Osteocyte (in vitro differentiated cells): ENCODE measurements at regions not wholly inside any gene's neighbourhood (a gene's known extent, or its start where the extent isn't known, plus 50 kb on each side); places are given as distances from the start of the nearest gene placed in this dataset.

Experiments
- DNase-seq: peaks from one replicate; pipeline ENCODE4 v3.0.0; 2021; ENCODE audit warnings: mixed read lengths; ENCODE audit not compliant: unreplicated experiment; ENCODE audit errors: extremely low spot score
- H3K27ac Mint-ChIP-seq: one replicate; pipeline ENCODE4 v1.8.0; 2021; ENCODE audit warnings: mild to moderate bottlenecking, mixed read lengths; ENCODE audit not compliant: unreplicated experiment
- H3K27me3 Mint-ChIP-seq: one replicate; pipeline ENCODE4 v1.8.0; 2021; ENCODE audit warnings: mixed read lengths; ENCODE audit not compliant: unreplicated experiment
- H3K36me3 Mint-ChIP-seq: one replicate; pipeline ENCODE4 v1.8.0; 2021; ENCODE audit warnings: mixed read lengths; ENCODE audit not compliant: unreplicated experiment
- H3K4me1 Mint-ChIP-seq: one replicate; pipeline ENCODE4 v1.8.0; 2021; ENCODE audit warnings: mixed read lengths; ENCODE audit not compliant: unreplicated experiment
- H3K4me3 Mint-ChIP-seq: one replicate; pipeline ENCODE4 v1.8.0; 2021; ENCODE audit warnings: mild to moderate bottlenecking, moderate library complexity, mixed read lengths; ENCODE audit not compliant: unreplicated experiment
- H3K9me3 Mint-ChIP-seq: one replicate; pipeline ENCODE4 v1.8.0; 2021; ENCODE audit warnings: mixed read lengths; ENCODE audit not compliant: unreplicated experiment
- CTCF ChIP-seq: fragments of 200-600 bp; sonication (generic); IDR thresholded peaks from 2 replicates; pipeline ENCODE4 v1.5.0; 2021; ENCODE audit warnings: antibody characterized with exemption, mild to moderate bottlenecking, moderate library complexity

GRCh38 chr12:60137513-60137912, 541.7 kb downstream of the SLC16A7 start:
- H3K4me1 Mint-ChIP-seq, result peaks cover 36% of the 10 kb centered on the region
- peaks cover 5% of the 10 kb centered on the region for H3K9me3 Mint-ChIP-seq
- H3K4me3 Mint-ChIP-seq, result no peak overlapping the region
- no peak for TF ChIP-seq CTCF
- H3K27ac Mint-ChIP-seq, result peak overlapping the region; percentile 32
- H3K27me3 Mint-ChIP-seq, result no peaks in the 10 kb centered on the region
- DNase-seq, result no peak
- H3K36me3 Mint-ChIP-seq, result no peaks in the 10 kb centered on the region

GRCh38 chr12:60138526-60138925, 542.7 kb downstream of the SLC16A7 start:
- Mint-ChIP-seq H3K36me3 (no peaks in the 10 kb centered on the region), H3K27me3 (no peaks in the 10 kb centered on the region)
- TF ChIP-seq CTCF, result no peak

GRCh38 chr12:60144395-60144794, 548.6 kb downstream of the SLC16A7 start:
- H3K9me3 Mint-ChIP-seq, result peaks cover 5% of the 10 kb centered on the region
- H3K4me1 Mint-ChIP-seq, result peaks cover 41% of the 10 kb centered on the region
- no peaks in the 10 kb centered on the region for H3K27me3 Mint-ChIP-seq
- H3K36me3 Mint-ChIP-seq, result peaks cover 3% of the 10 kb centered on the region
- no peak overlapping the region for H3K4me3 Mint-ChIP-seq
- no peak overlapping the region for H3K27ac Mint-ChIP-seq
- DNase-seq, result no peak
- no peak for TF ChIP-seq CTCF

More at GRCh38 chr12:60138526-60138925, 542.7 kb downstream of the SLC16A7 start:
- peak overlapping the region; percentile 32 for H3K27ac Mint-ChIP-seq
- no peak for DNase-seq
- H3K9me3 Mint-ChIP-seq, result peaks cover 5% of the 10 kb centered on the region
- no peak overlapping the region for H3K4me3 Mint-ChIP-seq
- peaks cover 36% of the 10 kb centered on the region for H3K4me1 Mint-ChIP-seq

- no peak overlapping the region for H3K4me3 Mint-ChIP-seq
- H3K4me1 Mint-ChIP-seq, result peaks cover 56% of the 10 kb centered on the region
- no peak for TF ChIP-seq CTCF
- no peaks in the 10 kb centered on the region for H3K27me3 Mint-ChIP-seq
- peaks cover 3% of the 10 kb centered on the region for H3K36me3 Mint-ChIP-seq
- no peak for DNase-seq
- H3K27ac Mint-ChIP-seq, result peak overlapping the region; percentile 85
- H3K9me3 Mint-ChIP-seq, result peaks cover 6% of the 10 kb centered on the region
Measured at GRCh38 chr12:60148109-60148508, 552.3 kb downstream of the SLC16A7 start.

GRCh38 chr12:60148831-60149230, 553.0 kb downstream of the SLC16A7 start:
- no peak for DNase-seq
- Mint-ChIP-seq H3K27ac (peak overlapping the region; percentile 41), H3K36me3 (peaks cover 3% of the 10 kb centered on the region), H3K9me3 (peaks cover 6% of the 10 kb centered on the region), H3K4me3 (no peak overlapping the region), H3K4me1 (peaks cover 61% of the 10 kb centered on the region), H3K27me3 (no peaks in the 10 kb centered on the region)
- TF ChIP-seq CTCF, result no peak
